Fibroblast of pulmonary artery (primary cell): ENCODE measurements at regions not wholly inside any gene's neighbourhood (a gene's known extent, or its start where the extent isn't known, plus 50 kb on each side); places are given as distances from the start of the nearest gene placed in this dataset.
A peak's percentile ranks its signal among the peaks of the same experiment; 100 is the strongest.

Experiments used
- DNase-seq: peaks from one replicate; pipeline ENCODE4 v3.0.0-alpha.2; 2010; ENCODE audit warnings: low read depth
- H3K4me3 ChIP-seq: replicated peaks from 2 replicates; pipeline ENCODE4 v1.5.1; 2011; ENCODE audit warnings: low read depth, mild to moderate bottlenecking, control low read depth, low read length, moderate library complexity
- CTCF ChIP-seq: IDR thresholded peaks from 2 replicates; pipeline ENCODE4 v1.5.1; 2011; ENCODE audit warnings: mild to moderate bottlenecking, control low read depth, low read length, inconsistent platforms; ENCODE audit errors: missing control alignments

- no peak for DNase-seq
- no peak overlapping the region for H3K4me3 ChIP-seq
- TF ChIP-seq CTCF = no peak
Measured at GRCh38 chr9:26658476-26658875, 234.1 kb downstream of the CAAP1 start.

GRCh38 chr9:26657958-26658357, 234.6 kb downstream of the CAAP1 start:
- TF ChIP-seq CTCF = no peak
- no peak overlapping the region for H3K4me3 ChIP-seq
- no peak for DNase-seq

DNA sequence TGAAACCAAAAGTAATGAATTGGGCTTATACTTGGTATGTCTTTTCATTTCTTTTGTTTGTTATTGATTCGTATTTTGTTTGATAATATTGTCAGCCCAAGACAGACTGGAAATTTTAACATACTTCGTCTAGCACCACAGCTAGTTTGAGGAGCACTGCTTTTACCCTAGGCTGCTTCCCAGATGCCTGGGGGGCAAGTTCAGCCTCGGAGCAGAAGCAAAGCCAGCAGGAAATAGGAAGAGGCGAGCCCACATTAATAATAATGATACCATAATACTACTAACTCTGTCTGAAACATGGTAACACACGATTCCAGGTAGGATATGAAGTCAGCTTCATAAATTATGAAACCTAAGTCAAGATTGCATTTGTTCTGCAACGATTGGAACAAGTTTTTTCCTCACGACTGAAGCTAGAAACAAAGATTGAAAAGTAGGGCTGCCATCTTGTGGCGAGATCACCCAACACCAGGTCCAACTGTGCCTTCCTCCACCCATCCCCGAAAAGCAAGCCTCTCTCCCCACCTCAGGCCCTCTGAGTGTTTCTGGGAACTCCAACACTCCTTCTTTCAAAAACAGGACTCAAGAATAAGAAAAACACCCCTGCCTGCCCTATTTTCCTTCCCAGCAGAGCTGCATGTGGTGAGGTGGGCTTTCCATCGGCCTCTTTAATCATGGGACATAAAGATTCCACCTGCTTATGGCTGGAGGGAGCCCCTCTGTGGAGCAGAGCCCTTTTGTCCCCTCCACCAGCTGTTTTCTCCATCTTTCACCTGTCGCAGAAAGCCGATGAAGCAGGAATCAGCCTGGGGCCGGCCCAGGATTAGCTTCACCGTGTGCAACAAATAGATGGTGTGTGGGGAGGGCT, 236.4 kb downstream of the CAAP1 start:
- no peak overlapping the region for H3K4me3 ChIP-seq
- peak; percentile 22 for TF ChIP-seq CTCF
- DNase-seq = peak; percentile 5

DNA sequence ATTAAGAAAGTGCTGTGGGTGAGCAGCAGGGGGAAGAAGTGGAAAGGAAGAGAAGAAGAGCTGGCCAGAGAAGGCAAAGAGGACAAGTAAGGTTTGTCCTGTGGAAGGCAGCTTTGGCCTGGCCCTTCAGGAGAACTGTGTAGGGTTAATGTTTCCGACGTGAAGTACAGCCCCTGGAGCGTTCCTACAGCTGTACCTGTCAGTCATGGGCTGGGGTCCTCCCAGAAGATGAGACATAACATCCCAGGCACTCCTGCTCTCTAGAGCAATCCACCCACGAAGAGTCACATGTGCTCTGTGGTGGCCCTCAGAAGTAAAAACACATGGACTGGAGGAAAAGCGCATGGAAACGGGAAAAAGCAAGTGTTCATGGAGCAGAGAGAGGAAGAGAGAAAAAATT, 237.4 kb downstream of the CAAP1 start:
- no peak for TF ChIP-seq CTCF
- no peak for DNase-seq

DNA sequence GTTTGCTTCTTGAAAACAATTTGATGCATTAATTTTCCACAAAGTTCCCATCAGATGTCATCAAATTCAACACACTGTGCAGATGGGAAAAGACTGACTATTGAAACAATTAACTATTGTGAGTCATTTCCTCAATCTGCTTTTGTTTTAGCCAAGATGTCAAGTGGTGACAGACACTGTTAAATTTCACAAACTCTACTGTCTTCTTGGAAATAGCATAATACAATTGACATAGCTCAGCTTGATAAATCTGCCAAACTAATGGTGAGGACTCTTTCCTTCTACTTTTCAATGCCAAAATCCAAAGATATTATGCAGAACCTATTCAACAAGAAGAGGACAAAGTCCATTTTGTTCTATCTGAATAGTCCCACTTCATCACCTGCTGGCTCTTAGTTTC, 242.3 kb downstream of the CAAP1 start:
- TF ChIP-seq CTCF = no peak
- no peak for DNase-seq
- H3K4me3 ChIP-seq = no peak overlapping the region

More for the DNA sequence above, 237.4 kb downstream of the CAAP1 start:
- no peak overlapping the region for H3K4me3 ChIP-seq

DNA sequence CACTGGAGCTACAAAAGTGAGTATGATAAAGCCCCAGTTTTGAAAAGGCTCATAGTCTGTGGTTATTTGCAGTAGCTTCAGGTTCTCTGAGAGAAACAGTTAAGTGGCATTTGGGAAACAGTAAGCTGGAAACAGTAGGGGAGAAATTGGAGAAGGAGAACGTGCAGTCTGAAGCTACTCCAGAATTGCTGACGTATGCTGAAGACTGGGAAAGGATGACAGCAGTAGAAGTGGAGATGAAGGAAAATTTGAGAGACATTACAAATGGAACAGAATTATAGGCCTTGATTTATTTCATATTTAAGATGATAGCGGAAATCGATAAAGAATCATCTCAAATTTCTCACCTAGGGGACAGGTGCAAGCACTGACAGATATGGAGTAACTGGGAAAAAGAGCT, 248.8 kb downstream of the CAAP1 start:
- no peak for DNase-seq
- no peak overlapping the region for H3K4me3 ChIP-seq
- no peak for TF ChIP-seq CTCF

GRCh38 chr9:26639761-26640160, 252.8 kb downstream of the CAAP1 start:
- TF ChIP-seq CTCF = no peak
- no peak for DNase-seq
- H3K4me3 ChIP-seq = no peak overlapping the region
